Erythroblast (primary cell): ENCODE measurements at regions not wholly inside any gene's neighbourhood (a gene's known extent, or its start where the extent isn't known, plus 50 kb on each side); places are given as distances from the start of the nearest gene placed in this dataset.

Experiments used
- GATA1 ChIP-seq: IDR thresholded peaks from 2 replicates; pipeline ENCODE4 v1.6.1; 2011; ENCODE audit warnings: low read depth, mild to moderate bottlenecking, control low read depth, low read length, moderate library complexity
- POLR2A ChIP-seq: IDR thresholded peaks from 2 replicates; pipeline ENCODE4 v1.6.1; 2011; ENCODE audit warnings: mild to moderate bottlenecking, low read length

DNA sequence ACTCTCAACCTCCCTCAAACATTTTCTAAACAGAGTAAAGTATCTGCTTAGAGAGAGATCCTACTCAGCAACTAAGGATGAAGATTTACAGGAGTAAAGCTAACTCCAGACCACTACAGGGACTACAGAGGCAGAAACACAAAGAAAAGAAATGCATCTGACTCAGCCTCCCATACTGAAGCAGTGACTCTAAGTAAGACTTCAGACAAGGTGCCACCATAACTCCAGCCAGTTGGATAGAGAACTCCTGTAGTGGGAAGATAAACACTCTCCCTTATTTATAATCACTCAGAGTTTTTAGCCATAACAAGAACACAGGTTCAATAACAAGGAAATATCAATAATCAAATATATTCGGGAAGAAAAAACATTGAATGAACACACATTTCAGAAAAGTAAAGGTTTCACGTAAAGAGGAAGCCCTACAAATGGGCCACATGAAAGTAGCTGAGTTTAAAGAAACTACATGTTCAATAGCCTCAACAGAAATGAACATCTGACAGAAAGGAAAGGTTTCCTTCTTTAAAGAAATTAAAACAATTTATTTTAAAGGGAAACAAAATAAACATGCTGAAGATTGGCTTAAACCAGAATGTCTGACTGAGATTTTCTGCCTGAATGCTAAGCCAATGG lies 519.9 kb downstream of the KCNJ3 start:
- TF ChIP-seq POLR2A (no peak), GATA1 (no peak)
